ENCODE measurements at regions not wholly inside any gene's neighbourhood (a gene's known extent, or its start where the extent isn't known, plus 50 kb on each side); places are given as distances from the start of the nearest gene placed in this dataset.
A peak's percentile ranks its signal among the peaks of the same experiment; 100 is the strongest.

GRCh38 chr15:100803171-100803440 is 76.5 kb upstream of the ALDH1A3 start:
- in situ Hi-C loops (cut with HindIII; ENCODE audit: low sequenced_read_pairs) = no loop called here
- TF ChIP-seq CTCF (IDR thresholded peaks at IDR 0.05; ENCODE audit: low read depth, low read length) = no peak
- DNase-seq (ENCODE audit: low read depth, low spot score) = no peak
- H3K4me3 ChIP-seq (ENCODE audit: low read depth, low read length) = no peak overlapping the region

GRCh38 chr15:100806157-100806556 is 73.5 kb upstream of the ALDH1A3 start:
- DNase-seq (ENCODE audit: low read depth, low spot score) = no peak
- TF ChIP-seq CTCF (IDR thresholded peaks at IDR 0.05; ENCODE audit: low read depth, low read length) = no peak
- no peak overlapping the region for H3K4me3 ChIP-seq (ENCODE audit: low read depth, low read length)
- in situ Hi-C loops (cut with HindIII; ENCODE audit: low sequenced_read_pairs) = no loop called here

GRCh38 chr15:100807028-100807427 is 72.6 kb upstream of the ALDH1A3 start:
- no peak for TF ChIP-seq CTCF (IDR thresholded peaks at IDR 0.05; ENCODE audit: low read depth, low read length)
- in situ Hi-C loops (cut with HindIII; ENCODE audit: low sequenced_read_pairs) = no loop called here
- H3K4me3 ChIP-seq (ENCODE audit: low read depth, low read length) = no peak overlapping the region
- DNase-seq (ENCODE audit: low read depth, low spot score) = no peak

- no peak for TF ChIP-seq CTCF (IDR thresholded peaks at IDR 0.05; ENCODE audit: low read depth, low read length)
- H3K4me3 ChIP-seq (ENCODE audit: low read depth, low read length) = no peak overlapping the region
- in situ Hi-C loops (cut with HindIII; ENCODE audit: low sequenced_read_pairs) = no loop called here
- DNase-seq (ENCODE audit: low read depth, low spot score) = no peak
Measured at GRCh38 chr15:100808691-100809090, 70.9 kb upstream of the ALDH1A3 start.

GRCh38 chr15:100809151-100809550 is 70.5 kb upstream of the ALDH1A3 start:
- no peak for TF ChIP-seq CTCF (IDR thresholded peaks at IDR 0.05; ENCODE audit: low read depth, low read length)
- peak; percentile 0 for DNase-seq (ENCODE audit: low read depth, low spot score)
- in situ Hi-C loops (cut with HindIII; ENCODE audit: low sequenced_read_pairs) = no loop called here
- H3K4me3 ChIP-seq (ENCODE audit: low read depth, low read length) = no peak overlapping the region

- no peak overlapping the region for H3K4me3 ChIP-seq (ENCODE audit: low read depth, low read length)
- in situ Hi-C loops (cut with HindIII; ENCODE audit: low sequenced_read_pairs) = no loop called here
- no peak for TF ChIP-seq CTCF (IDR thresholded peaks at IDR 0.05; ENCODE audit: low read depth, low read length)
- DNase-seq (ENCODE audit: low read depth, low spot score) = no peak
Measured at GRCh38 chr15:100809587-100809986, 70.0 kb upstream of the ALDH1A3 start.

GRCh38 chr15:100810229-100810628 is 69.4 kb upstream of the ALDH1A3 start:
- no peak for TF ChIP-seq CTCF (IDR thresholded peaks at IDR 0.05; ENCODE audit: low read depth, low read length)
- no peak for DNase-seq (ENCODE audit: low read depth, low spot score)
- H3K4me3 ChIP-seq (ENCODE audit: low read depth, low read length) = no peak overlapping the region
- in situ Hi-C loops (cut with HindIII; ENCODE audit: low sequenced_read_pairs) = no loop called here
